Keratinocyte (primary cell): ENCODE measurements at regions not wholly inside any gene's neighbourhood (a gene's known extent, or its start where the extent isn't known, plus 50 kb on each side); places are given as distances from the start of the nearest gene placed in this dataset.

Source experiments
- CTCF ChIP-seq, 3 experiments: IDR thresholded peaks in 1 of 3; conservative IDR thresholded peaks in 1 of 3; optimal IDR thresholded peaks in 1 of 3; 2 replicates in 2 of 3; 3 replicates in 1 of 3; pipeline versions ENCODE3 to v1.5.1; 2011; ENCODE audit warnings: low read length in 3 of 3, mild to moderate bottlenecking in 3 of 3, moderate library complexity in 2 of 3, control low read depth in 1 of 3, inconsistent platforms in 1 of 3; ENCODE audit not compliant: insufficient read depth in 2 of 3; ENCODE audit errors: extremely low read depth in 1 of 3
- EZH2 ChIP-seq: IDR thresholded peaks from one replicate; pipeline ENCODE4 v1.6.1; 2012; ENCODE audit warnings: inconsistent platforms, mild to moderate bottlenecking, low read length, moderate library complexity

- no peak for TF ChIP-seq EZH2
- no peak for TF ChIP-seq CTCF (optimal IDR thresholded peaks at IDR 0.05 in 1 of 3, IDR thresholded peaks at IDR 0.05 in 1 of 3, conservative IDR thresholded peaks at IDR 0.05 in 1 of 3; ENCODE audit: extremely low read depth in 1 of 3, insufficient read depth in 2 of 3, low read length in 3 of 3)
Observed at GRCh38 chr3:80116281-80116680, 348.5 kb upstream of the ROBO1 start.
